Loucy (cell line): ENCODE measurements at regions not wholly inside any gene's neighbourhood (a gene's known extent, or its start where the extent isn't known, plus 50 kb on each side); places are given as distances from the start of the nearest gene placed in this dataset.

ENCODE experiments used
- H2AFZ ChIP-seq: fragments of 200-600 bp; sonication (generic); 2 replicates; pipeline ENCODE4 v1.6.0; 2016; ENCODE audit warnings: antibody characterized with exemption, mild to moderate bottlenecking, low read length, moderate library complexity
- H3F3A ChIP-seq: fragments of 200-600 bp; 2 replicates; pipeline ENCODE4 v1.6.0; 2016; ENCODE audit warnings: antibody characterized with exemption, low read depth, mild to moderate bottlenecking
- H3K27me3 ChIP-seq: fragments of 200-600 bp; sonication (generic); 2 replicates; pipeline ENCODE4 v1.6.1; 2014; ENCODE audit warnings: low read length, mild to moderate bottlenecking; ENCODE audit not compliant: insufficient read depth, poor library complexity, severe bottlenecking
- H3K36me3 ChIP-seq: fragments of 200-600 bp; sonication (generic); 2 replicates; pipeline ENCODE4 v1.6.1; 2016; ENCODE audit warnings: low read length; ENCODE audit not compliant: insufficient read depth
- H3K4me1 ChIP-seq: fragments of 200-600 bp; sonication (generic); 2 replicates; pipeline ENCODE4 v1.5.1; 2014; ENCODE audit warnings: low read length, mild to moderate bottlenecking; ENCODE audit not compliant: insufficient read depth, poor library complexity, severe bottlenecking
- H3K4me2 ChIP-seq: fragments of 200-600 bp; sonication (generic); 2 replicates; pipeline ENCODE4 v1.6.0; 2014; ENCODE audit warnings: antibody characterized with exemption, low read length, low read depth, mild to moderate bottlenecking; ENCODE audit not compliant: poor library complexity, severe bottlenecking
- H3K4me3 ChIP-seq: fragments of 200-600 bp; sonication (generic); 2 replicates; pipeline ENCODE4 v1.5.1; 2014; ENCODE audit warnings: low read length, mild to moderate bottlenecking, mixed read lengths; ENCODE audit not compliant: poor library complexity, severe bottlenecking
- H3K79me2 ChIP-seq: fragments of 200-600 bp; sonication (generic); 2 replicates; pipeline ENCODE4 v1.6.1; 2014; ENCODE audit warnings: low read length; ENCODE audit not compliant: insufficient read depth
- H3K9ac ChIP-seq: fragments of 200-600 bp; sonication (generic); 2 replicates; pipeline ENCODE4 v1.6.0; 2014; ENCODE audit warnings: mild to moderate bottlenecking, low read depth, low read length, moderate library complexity; ENCODE audit not compliant: poor library complexity, severe bottlenecking
- H3K9me2 ChIP-seq: fragments of 200-600 bp; sonication (generic); replicated peaks from 2 replicates; pipeline ENCODE4 v1.6.1; 2016; ENCODE audit warnings: low read depth, low read length, mixed read lengths
- H3K9me3 ChIP-seq: fragments of 200-600 bp; sonication (generic); 2 replicates; pipeline ENCODE4 v1.6.1; 2014; ENCODE audit warnings: mild to moderate bottlenecking, antibody characterized with exemption, low read length, low read depth; ENCODE audit not compliant: insufficient read depth
- H4K20me1 ChIP-seq: fragments of 200-600 bp; sonication (generic); 2 replicates; pipeline ENCODE4 v1.6.0; 2014; ENCODE audit warnings: antibody characterized with exemption, low read length, mild to moderate bottlenecking; ENCODE audit not compliant: insufficient read depth, poor library complexity, severe bottlenecking
- EZH2phosphoT487 ChIP-seq: fragments of 200-600 bp; IDR thresholded peaks from 2 replicates; pipeline ENCODE4 v1.6.1; 2018; ENCODE audit warnings: antibody characterized with exemption, mild to moderate bottlenecking, moderate library complexity, borderline replicate concordance
- TF ChIP-seq, protein P1 (sequence below): fragments of 200-600 bp; sonication (generic); conservative IDR thresholded peaks from 2 replicates; pipeline ENCODE4 v1.5.1; 2014; ENCODE audit warnings: mild to moderate bottlenecking, antibody characterized with exemption, low read length

DNA sequence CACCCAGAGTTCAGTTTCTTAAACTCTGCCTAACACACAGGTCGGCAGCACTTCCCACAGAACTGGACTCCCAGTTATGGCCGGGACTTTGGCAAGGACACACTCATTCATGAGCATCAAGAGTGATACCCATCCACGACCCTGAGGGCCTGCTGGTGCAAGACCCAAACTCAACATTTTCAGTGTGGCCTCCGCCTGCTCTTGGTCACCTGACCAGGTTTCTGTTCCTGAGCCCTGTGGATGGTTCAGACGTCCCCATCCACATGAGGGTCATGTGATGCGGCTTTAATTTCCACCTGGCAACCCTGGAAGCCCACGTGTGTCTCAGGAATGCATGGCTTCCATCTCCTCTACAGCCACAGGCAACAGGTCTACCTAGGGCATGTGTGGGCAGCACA is 245.3 kb downstream of the DLL1 start:
- H4K20me1 ChIP-seq, result no peaks in the 10 kb centered on the region
- H3F3A ChIP-seq, result no peaks in the 10 kb centered on the region
- TF ChIP-seq, protein P1, sequence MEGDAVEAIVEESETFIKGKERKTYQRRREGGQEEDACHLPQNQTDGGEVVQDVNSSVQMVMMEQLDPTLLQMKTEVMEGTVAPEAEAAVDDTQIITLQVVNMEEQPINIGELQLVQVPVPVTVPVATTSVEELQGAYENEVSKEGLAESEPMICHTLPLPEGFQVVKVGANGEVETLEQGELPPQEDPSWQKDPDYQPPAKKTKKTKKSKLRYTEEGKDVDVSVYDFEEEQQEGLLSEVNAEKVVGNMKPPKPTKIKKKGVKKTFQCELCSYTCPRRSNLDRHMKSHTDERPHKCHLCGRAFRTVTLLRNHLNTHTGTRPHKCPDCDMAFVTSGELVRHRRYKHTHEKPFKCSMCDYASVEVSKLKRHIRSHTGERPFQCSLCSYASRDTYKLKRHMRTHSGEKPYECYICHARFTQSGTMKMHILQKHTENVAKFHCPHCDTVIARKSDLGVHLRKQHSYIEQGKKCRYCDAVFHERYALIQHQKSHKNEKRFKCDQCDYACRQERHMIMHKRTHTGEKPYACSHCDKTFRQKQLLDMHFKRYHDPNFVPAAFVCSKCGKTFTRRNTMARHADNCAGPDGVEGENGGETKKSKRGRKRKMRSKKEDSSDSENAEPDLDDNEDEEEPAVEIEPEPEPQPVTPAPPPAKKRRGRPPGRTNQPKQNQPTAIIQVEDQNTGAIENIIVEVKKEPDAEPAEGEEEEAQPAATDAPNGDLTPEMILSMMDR, result no peak
- no peak for TF ChIP-seq EZH2phosphoT487
- no peaks in the 10 kb centered on the region for H3K27me3 ChIP-seq
- no peak overlapping the region for H3K9ac ChIP-seq
- no peaks in the 10 kb centered on the region for H3K79me2 ChIP-seq
- no peaks in the 10 kb centered on the region for H3K4me1 ChIP-seq
- H3K9me2 ChIP-seq, result no peaks in the 10 kb centered on the region
- H3K36me3 ChIP-seq, result no peaks in the 10 kb centered on the region
- H3K4me2 ChIP-seq, result no peak overlapping the region
- peaks cover 58% of the 10 kb centered on the region; the same call in 1 of the 2 replicates for H3K9me3 ChIP-seq
- H2AFZ ChIP-seq, result no peak overlapping the region
- H3K4me3 ChIP-seq, result no peak overlapping the region

DNA sequence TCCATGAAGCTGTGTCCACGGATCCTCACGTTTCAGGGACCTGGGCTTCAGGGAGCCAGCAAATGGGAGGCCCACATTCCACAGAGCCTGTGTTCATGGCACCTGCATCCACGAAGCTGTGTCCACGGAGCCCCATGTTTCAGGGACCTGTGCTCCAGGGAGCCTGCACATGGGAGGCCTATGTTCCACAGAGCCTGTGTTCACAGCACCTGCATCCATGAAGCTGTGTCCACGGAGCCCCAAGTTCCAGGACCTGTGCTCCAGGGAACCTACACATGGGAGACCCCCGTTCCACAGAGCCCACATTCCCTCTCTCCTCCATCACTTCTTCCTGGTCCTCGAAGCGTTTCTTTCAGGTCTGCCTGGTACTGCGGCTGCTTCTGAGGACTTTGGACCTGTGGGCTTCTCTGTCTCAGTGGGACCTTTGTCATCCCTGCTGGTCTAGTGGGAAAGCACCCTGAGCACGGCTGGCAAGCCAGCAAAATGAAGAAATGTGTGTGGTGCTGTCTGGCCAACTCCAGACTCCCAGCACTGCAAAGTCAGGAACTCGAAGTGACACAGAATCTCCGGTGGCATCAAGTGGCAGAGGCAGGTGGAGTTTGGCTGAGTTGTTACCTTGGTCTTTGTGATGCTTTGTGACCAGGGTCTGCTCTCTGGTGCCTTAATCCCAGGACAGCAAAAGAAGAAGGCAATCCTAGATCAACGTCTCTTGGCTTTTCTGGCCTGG is 245.9 kb downstream of the DLL1 start:
- H3K36me3 ChIP-seq, result no peaks in the 10 kb centered on the region
- H3K4me2 ChIP-seq, result no peak overlapping the region

DNA sequence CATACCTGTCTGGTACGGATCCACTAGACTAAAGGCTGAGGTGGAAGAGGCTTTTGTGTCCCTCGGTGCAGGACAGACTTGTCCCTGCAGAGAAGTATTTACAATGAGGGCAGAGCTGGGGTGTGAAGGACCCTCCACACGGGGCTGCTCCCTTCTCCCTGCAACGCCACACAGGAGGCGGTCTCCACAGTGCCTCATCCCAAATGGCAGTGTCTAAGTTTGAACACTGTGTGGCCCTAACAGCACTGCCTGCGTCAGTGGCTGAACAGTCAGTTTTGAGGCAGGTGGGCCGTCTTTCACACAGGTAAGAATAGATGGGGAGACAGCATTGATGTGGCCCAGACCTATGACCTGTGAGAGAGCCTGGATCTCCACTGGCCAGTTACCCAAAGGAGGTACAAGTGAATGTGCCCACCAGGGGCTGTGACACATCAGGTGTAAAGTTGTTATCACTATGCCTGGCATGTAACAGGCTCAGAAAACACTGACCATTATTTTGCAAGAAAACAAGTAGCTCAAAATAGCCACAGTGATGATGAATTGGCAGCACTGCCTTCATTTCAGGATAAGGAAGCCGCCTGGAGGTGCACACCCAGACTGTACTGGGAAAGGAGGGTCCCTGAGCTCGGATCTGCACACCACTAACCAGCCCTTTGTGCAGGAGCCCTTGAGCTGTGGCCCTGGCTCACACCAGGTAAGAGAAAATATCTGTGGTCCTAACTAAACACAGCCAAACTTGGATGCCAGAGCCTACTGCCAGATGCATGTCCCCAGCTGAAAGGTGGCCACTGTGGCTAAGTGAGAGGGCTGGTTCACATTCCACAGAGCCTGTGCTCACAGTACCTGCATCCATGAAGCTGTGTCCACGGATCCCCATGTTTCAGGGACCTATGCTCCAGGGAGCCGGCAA is 246.7 kb downstream of the DLL1 start:
- Histone ChIP-seq H3K9me3 (peaks cover 45% of the 10 kb centered on the region; the same call in 1 of the 2 replicates), H3K9ac (no peak overlapping the region), H2AFZ (no peak overlapping the region), H3K4me1 (no peaks in the 10 kb centered on the region), H3K4me2 (no peak overlapping the region), H3K9me2 (no peaks in the 10 kb centered on the region), H3F3A (no peaks in the 10 kb centered on the region), H4K20me1 (no peaks in the 10 kb centered on the region), H3K4me3 (no peak overlapping the region), H3K36me3 (no peaks in the 10 kb centered on the region), H3K79me2 (no peaks in the 10 kb centered on the region), H3K27me3 (no peaks in the 10 kb centered on the region)
- TF ChIP-seq EZH2phosphoT487, result no peak
- TF ChIP-seq, protein P1, result no peak

More for the DNA sequence above, 245.9 kb downstream of the DLL1 start:
- H3K4me3 ChIP-seq, result no peak overlapping the region
- no peak overlapping the region for H3K9ac ChIP-seq
- H3K4me1 ChIP-seq, result no peaks in the 10 kb centered on the region
- H3F3A ChIP-seq, result no peaks in the 10 kb centered on the region
- H3K27me3 ChIP-seq, result no peaks in the 10 kb centered on the region
- H3K79me2 ChIP-seq, result no peaks in the 10 kb centered on the region
- no peak overlapping the region for H2AFZ ChIP-seq
- H3K9me3 ChIP-seq, result peaks cover 53% of the 10 kb centered on the region; the same call in 1 of the 2 replicates
- no peak for TF ChIP-seq EZH2phosphoT487
- TF ChIP-seq, protein P1, result no peak
- H4K20me1 ChIP-seq, result no peaks in the 10 kb centered on the region
- H3K9me2 ChIP-seq, result no peaks in the 10 kb centered on the region
